Right atrium auricular region (tissue), 2 donors: ENCODE measurements at regions not wholly inside any gene's neighbourhood (a gene's known extent, or its start where the extent isn't known, plus 50 kb on each side); places are given as distances from the start of the nearest gene placed in this dataset.

Experiments
- DNase-seq: peaks from one replicate; pipeline ENCODE4 v3.0.0-alpha.2; 2019; ENCODE audit warnings: low spot score
- H3K27ac ChIP-seq, 2 donors: fragments of 200-600 bp; sonication (generic); 1 replicate in 1 of 2; 2 replicates in 1 of 2; pipeline ENCODE4 v1.5.1; 2016 to 2019
- H3K27me3 ChIP-seq, 2 donors: fragments of 200-600 bp; sonication (generic); one replicate each; pipeline versions ENCODE4 v1.5.1 to v1.6.0; 2017 to 2019
- H3K36me3 ChIP-seq: fragments of 200-600 bp; sonication (generic); one replicate; pipeline ENCODE4 v1.5.1; 2016
- H3K4me1 ChIP-seq, 2 donors: fragments of 200-600 bp; sonication (generic); one replicate each; pipeline versions ENCODE4 v1.5.1 to v1.6.0; 2017 to 2019
- H3K4me3 ChIP-seq, 2 donors: fragments of 200-600 bp; sonication (generic); 1 replicate in 1 of 2; 2 replicates in 1 of 2; pipeline ENCODE4 v1.5.1; 2017 to 2019; ENCODE audit warnings: mild to moderate bottlenecking in 1 of 2, moderate library complexity in 1 of 2
- H3K9me3 ChIP-seq, 2 donors: fragments of 200-600 bp; sonication (generic); one replicate each; pipeline ENCODE4 v1.5.1; 2019
- TF ChIP-seq, protein P1 (sequence below), 2 donors: fragments of 200-600 bp; sonication (generic); IDR thresholded peaks; one replicate each; pipeline ENCODE4 v1.5.1; 2019; ENCODE audit warnings: antibody characterized with exemption in 2 of 2

DNA sequence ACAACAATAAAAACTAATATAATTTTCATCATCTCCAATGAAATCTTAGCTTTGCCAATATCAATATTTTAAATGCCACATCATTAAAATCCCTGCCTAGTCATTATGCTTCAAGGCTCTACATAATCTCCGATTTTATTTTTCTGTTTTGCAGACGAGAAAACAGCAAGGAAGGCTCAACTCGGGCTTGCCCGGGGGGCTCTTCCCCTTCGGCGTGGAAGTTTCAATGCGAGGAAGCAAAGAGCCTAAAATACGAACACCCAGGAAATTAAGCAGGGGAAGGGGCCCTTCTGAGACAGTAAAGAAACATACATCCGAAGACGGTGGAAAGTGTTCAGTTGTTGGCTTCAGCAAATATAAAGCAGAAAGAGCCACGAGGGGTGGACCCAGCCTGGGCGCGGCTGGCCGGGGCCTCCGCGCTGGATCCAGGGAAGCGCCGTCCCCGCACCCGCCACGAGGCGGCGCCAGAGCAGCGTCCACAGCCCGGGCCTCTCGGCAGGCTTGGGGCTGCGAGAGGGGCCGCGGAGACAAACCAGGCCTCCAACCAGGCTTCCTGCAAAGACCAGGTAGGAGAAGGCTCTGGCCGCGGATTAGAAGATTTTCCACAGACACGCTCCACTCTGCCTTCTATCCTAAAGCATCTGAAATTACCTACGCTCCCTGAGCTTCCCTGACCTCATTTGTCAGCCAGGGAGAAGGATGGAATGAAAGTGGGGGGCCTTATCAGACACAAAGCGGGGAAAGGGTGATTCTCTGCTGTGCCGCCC lies 77.2 kb downstream of the SERPINA3 start:
- Histone ChIP-seq H3K36me3 (no peaks in the 10 kb centered on the region), H3K27me3 (no peaks in the 10 kb centered on the region), H3K4me3 (peak overlapping the region in 1 of 2 donors; percentile 19), H3K4me1 (peaks cover 0 to 8% of the 10 kb centered on the region in 2 donors), H3K27ac (no peak overlapping the region), H3K9me3 (no peaks in the 10 kb centered on the region)
- no peak for DNase-seq
- TF ChIP-seq, protein P1, sequence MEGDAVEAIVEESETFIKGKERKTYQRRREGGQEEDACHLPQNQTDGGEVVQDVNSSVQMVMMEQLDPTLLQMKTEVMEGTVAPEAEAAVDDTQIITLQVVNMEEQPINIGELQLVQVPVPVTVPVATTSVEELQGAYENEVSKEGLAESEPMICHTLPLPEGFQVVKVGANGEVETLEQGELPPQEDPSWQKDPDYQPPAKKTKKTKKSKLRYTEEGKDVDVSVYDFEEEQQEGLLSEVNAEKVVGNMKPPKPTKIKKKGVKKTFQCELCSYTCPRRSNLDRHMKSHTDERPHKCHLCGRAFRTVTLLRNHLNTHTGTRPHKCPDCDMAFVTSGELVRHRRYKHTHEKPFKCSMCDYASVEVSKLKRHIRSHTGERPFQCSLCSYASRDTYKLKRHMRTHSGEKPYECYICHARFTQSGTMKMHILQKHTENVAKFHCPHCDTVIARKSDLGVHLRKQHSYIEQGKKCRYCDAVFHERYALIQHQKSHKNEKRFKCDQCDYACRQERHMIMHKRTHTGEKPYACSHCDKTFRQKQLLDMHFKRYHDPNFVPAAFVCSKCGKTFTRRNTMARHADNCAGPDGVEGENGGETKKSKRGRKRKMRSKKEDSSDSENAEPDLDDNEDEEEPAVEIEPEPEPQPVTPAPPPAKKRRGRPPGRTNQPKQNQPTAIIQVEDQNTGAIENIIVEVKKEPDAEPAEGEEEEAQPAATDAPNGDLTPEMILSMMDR (IDR thresholded peaks at IDR 0.05), result peak; percentile 97 to 98

DNA sequence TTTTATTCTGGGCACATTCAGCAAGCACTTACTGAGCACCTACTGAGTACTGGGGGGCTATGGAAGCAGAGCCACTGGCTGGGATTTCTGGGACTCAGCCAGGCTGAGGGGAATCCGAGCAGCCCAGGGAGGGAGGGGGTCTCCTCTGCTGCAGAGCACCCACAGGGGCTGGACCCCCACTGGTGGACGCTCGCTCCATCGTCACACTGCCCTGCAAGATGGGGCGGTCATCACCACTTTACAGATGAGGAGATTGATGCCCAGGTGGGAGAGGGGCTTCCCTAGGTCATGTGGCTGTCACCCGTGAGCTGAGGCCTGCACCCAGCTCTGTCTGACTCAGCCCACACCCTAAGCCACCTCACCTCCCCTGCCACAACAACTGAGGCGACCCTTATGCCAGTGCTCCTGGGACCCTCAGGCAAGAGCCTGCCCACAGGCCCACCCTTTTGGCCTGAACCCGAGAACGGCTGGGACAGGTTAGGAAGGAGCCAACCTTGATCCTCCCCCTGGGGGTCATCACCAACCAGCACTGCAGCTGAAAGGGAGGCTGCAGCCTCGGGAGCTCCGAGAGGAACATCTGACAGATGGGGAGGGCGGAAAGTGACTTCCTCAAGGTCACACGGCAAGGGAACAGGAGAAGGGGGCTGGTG lies 74.4 kb downstream of the SERPINA3 start:
- Histone ChIP-seq H3K4me3 (no peak overlapping the region), H3K36me3 (no peaks in the 10 kb centered on the region), H3K27ac (no peak overlapping the region), H3K9me3 (no peaks in the 10 kb centered on the region), H3K27me3 (no peaks in the 10 kb centered on the region), H3K4me1 (peaks cover 0 to 8% of the 10 kb centered on the region in 2 donors)
- TF ChIP-seq, protein P1 (IDR thresholded peaks at IDR 0.05), result no peak
- DNase-seq, result no peak

DNA sequence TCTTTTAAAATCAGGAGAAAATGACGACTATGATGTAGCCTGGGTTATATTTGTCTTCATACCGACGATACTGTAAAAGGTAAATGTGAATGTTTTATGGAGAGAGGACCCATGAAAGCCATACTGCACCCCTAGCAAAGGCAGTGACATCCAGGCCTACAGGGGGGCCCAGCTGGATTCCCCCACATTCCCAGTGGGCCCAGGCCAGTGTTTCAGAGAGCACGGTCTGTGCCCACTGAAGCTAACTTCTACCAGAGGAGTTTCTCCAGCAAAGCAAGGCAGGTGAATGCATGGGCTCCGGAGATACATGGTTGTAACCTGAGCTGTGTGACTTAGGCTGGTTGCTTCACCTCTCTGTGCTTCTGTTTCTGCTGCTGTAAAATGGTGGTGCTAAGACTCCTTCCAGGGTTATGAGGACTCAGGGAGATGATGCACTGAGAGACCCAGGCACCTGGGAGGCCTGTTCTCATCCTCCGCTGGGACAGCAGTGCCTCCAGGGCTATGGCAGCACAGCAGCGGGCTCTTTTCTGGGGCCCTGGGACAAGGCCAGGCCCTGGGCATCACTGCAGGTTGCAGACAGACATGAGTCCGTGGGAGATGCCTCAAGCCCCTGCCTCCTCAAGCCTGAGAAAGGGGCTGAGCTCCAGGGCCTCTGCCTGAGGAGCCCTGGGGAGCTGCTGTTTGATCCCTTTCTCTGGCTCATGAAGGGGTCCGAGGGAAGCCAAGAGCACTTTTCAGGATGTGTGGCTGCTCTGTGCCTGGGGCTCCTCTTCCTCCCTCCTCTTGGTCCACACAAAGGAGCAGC lies 73.7 kb downstream of the SERPINA3 start:
- no peaks in the 10 kb centered on the region for H3K27me3 ChIP-seq
- no peak overlapping the region for H3K27ac ChIP-seq
- TF ChIP-seq, protein P1 (IDR thresholded peaks at IDR 0.05), result no peak
- H3K9me3 ChIP-seq, result no peaks in the 10 kb centered on the region
- no peak for DNase-seq
- no peaks in the 10 kb centered on the region for H3K36me3 ChIP-seq
- peaks cover 0 to 8% of the 10 kb centered on the region in 2 donors for H3K4me1 ChIP-seq
- H3K4me3 ChIP-seq, result no peak overlapping the region

DNA sequence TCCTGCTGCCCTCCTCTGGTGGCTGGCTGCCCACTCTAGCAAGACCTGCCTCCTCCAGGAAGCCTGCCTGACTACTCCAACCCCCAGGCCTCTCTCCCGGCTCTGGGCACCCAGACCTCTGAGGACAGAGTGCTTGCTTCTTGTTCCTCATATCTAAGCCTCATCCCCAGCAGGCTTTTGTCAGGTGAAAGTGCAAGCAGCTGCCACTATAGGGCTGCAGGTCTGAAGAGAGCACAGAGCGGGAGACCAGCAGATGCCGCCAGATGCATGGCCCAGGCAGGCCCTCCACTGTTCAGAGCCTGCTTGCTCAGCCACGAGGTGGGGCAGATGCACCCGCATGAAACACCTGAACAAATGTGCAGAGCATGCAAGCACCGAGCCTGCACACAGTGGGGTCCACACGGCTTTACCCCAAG lies 73.0 kb downstream of the SERPINA3 start:
- TF ChIP-seq, protein P1 (IDR thresholded peaks at IDR 0.05), result no peak
- no peak for DNase-seq
- Histone ChIP-seq H3K4me3 (no peak overlapping the region), H3K27me3 (no peaks in the 10 kb centered on the region), H3K27ac (no peak overlapping the region), H3K4me1 (peaks cover 0 to 8% of the 10 kb centered on the region in 2 donors), H3K36me3 (no peaks in the 10 kb centered on the region), H3K9me3 (no peaks in the 10 kb centered on the region)

DNA sequence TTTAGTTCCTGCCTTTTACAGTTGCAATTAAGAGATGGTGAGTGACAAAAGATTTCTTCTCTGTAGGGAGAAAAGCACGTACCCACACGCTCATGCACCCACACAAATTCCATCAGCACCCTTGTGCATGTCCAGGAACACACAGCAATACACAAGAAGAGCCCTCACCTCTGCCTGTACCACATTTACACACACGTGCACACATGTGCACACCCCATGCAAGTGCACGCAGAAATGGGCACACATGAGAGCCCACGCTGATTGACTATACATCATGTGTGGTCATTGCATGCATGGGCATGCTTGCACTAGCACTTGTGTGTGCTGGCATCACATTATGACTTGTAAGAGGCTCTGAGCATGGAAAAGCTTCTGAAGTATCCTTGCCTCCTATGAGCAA lies 70.5 kb downstream of the SERPINA3 start:
- H3K9me3 ChIP-seq, result no peaks in the 10 kb centered on the region
- no peak overlapping the region for H3K27ac ChIP-seq
- no peaks in the 10 kb centered on the region for H3K36me3 ChIP-seq
- no peaks in the 10 kb centered on the region for H3K4me1 ChIP-seq
- TF ChIP-seq, protein P1 (IDR thresholded peaks at IDR 0.05), result no peak
- DNase-seq, result no peak
- no peaks in the 10 kb centered on the region for H3K27me3 ChIP-seq
- no peak overlapping the region for H3K4me3 ChIP-seq
